ENCODE measurements at regions not wholly inside any gene's neighbourhood (a gene's known extent, or its start where the extent isn't known, plus 50 kb on each side); places are given as distances from the start of the nearest gene placed in this dataset.

- TF ChIP-seq CTCF (IDR thresholded peaks at IDR 0.05) (no peak), POLR2A (IDR thresholded peaks at IDR 0.05) (no peak), POLR2AphosphoS5 (IDR thresholded peaks at IDR 0.05) (no peak), EP300 (IDR thresholded peaks at IDR 0.05) (no peak)
Observed at GRCh38 chr3:145533696-145534095, 627.3 kb downstream of the PLOD2 start.

Measured in sigmoid colon (tissue), 4 donors.